Hindlimb muscle (tissue), 1 donor: ENCODE measurements at regions not wholly inside any gene's neighbourhood (a gene's known extent, or its start where the extent isn't known, plus 50 kb on each side); places are given as distances from the start of the nearest gene placed in this dataset.

ENCODE experiments used
- DNase-seq: peaks from one replicate; pipeline ENCODE4 v3.0.0-alpha.2; 2013

GRCh38 chr7:131109759-131110296 is 217.8 kb upstream of the MKLN1 start:
- peak; percentile 36 for DNase-seq

- DNase-seq: no peak
Measured at GRCh38 chr7:131110297-131111080, 217.2 kb upstream of the MKLN1 start.

- no peak for DNase-seq
Measured at GRCh38 chr7:131111081-131111576, 216.5 kb upstream of the MKLN1 start.

GRCh38 chr7:131111792-131112191 is 215.9 kb upstream of the MKLN1 start:
- no peak for DNase-seq

- DNase-seq: no peak
Measured at GRCh38 chr7:131112431-131112830, 215.2 kb upstream of the MKLN1 start.

GRCh38 chr7:131115340-131115739 is 212.3 kb upstream of the MKLN1 start:
- DNase-seq: no peak

GRCh38 chr7:131117439-131117838 is 210.2 kb upstream of the MKLN1 start:
- no peak for DNase-seq

- DNase-seq: no peak
Measured at GRCh38 chr7:131119381-131119780, 208.3 kb upstream of the MKLN1 start.

- DNase-seq: no peak
Measured at GRCh38 chr7:131122394-131122793, 205.3 kb upstream of the MKLN1 start.

- DNase-seq: no peak
Measured at GRCh38 chr7:131124001-131124629, 203.6 kb upstream of the MKLN1 start.

GRCh38 chr7:131124867-131125266 is 202.8 kb upstream of the MKLN1 start:
- DNase-seq: no peak

GRCh38 chr7:131130324-131130723 is 197.4 kb upstream of the MKLN1 start:
- DNase-seq: no peak

- no peak for DNase-seq
Measured at GRCh38 chr7:131131012-131131745, 196.5 kb upstream of the MKLN1 start.

- DNase-seq: no peak
Measured at GRCh38 chr7:131131746-131132431, 195.8 kb upstream of the MKLN1 start.

- DNase-seq: no peak
Measured at GRCh38 chr7:131139462-131139861, 188.2 kb upstream of the MKLN1 start.

GRCh38 chr7:131141443-131141967 is 186.2 kb upstream of the MKLN1 start:
- no peak for DNase-seq

- DNase-seq: no peak
Measured at GRCh38 chr7:131143869-131144268, 183.8 kb upstream of the MKLN1 start.

- DNase-seq: no peak
Measured at GRCh38 chr7:131145026-131145425, 182.7 kb upstream of the MKLN1 start.

- no peak for DNase-seq
Measured at GRCh38 chr7:131145770-131146169, 181.9 kb upstream of the MKLN1 start.

GRCh38 chr7:131147604-131148003 is 180.1 kb upstream of the MKLN1 start:
- DNase-seq: no peak

GRCh38 chr7:131148258-131148657 is 179.4 kb upstream of the MKLN1 start:
- DNase-seq: no peak
